ENCODE measurements at regions not wholly inside any gene's neighbourhood (a gene's known extent, or its start where the extent isn't known, plus 50 kb on each side); places are given as distances from the start of the nearest gene placed in this dataset.
A peak's percentile ranks its signal among the peaks of the same experiment; 100 is the strongest.
"Not testable (repeated sequence)": the region's sequence is repeated elsewhere in the genome, so short reads cannot be mapped to it uniquely, and the experiment has no call there.

- POLR2A ChIA-PET: no interaction called here
- no peak for DNase-seq (ENCODE audit: extremely low spot score)
These were observed 69.7 kb upstream of the H2AZ1 start for GRCh38 chr4:100019821-100020220.

GRCh38 chr4:100017637-100018310 is 67.7 kb upstream of the H2AZ1 start:
- no peak for TF ChIP-seq ELF4 (IDR thresholded peaks at IDR 0.05)
- TF ChIP-seq BHLHE40 (IDR thresholded peaks at IDR 0.05; ENCODE audit: borderline replicate concordance): no peak
- no peak for TF ChIP-seq FOXK2 (IDR thresholded peaks at IDR 0.05)
- no peak for TF ChIP-seq PKNOX1 (IDR thresholded peaks at IDR 0.05)
- TF ChIP-seq L3MBTL2 (conservative IDR thresholded peaks at IDR 0.05): no peak
- TF ChIP-seq SUZ12 (IDR thresholded peaks at IDR 0.05): no peak
- TF ChIP-seq LEF1 (IDR thresholded peaks at IDR 0.05; ENCODE audit: borderline replicate concordance): no peak
- POLR2A ChIA-PET: no interaction called here
- no peak for DNase-seq (ENCODE audit: extremely low spot score)
- CTCF ChIA-PET: no interaction called here

More at GRCh38 chr4:100019821-100020220, 69.7 kb upstream of the H2AZ1 start:
- TF ChIP-seq FOXK2 (IDR thresholded peaks at IDR 0.05) (no peak), BHLHE40 (IDR thresholded peaks at IDR 0.05; ENCODE audit: borderline replicate concordance) (no peak), L3MBTL2 (conservative IDR thresholded peaks at IDR 0.05) (no peak), LEF1 (IDR thresholded peaks at IDR 0.05; ENCODE audit: borderline replicate concordance) (no peak), NFRKB (IDR thresholded peaks at IDR 0.05) (no peak), FOXA1 (IDR thresholded peaks at IDR 0.05) (no peak), TARDBP (IDR thresholded peaks at IDR 0.05) (no peak), PKNOX1 (IDR thresholded peaks at IDR 0.05) (no peak), ELF4 (IDR thresholded peaks at IDR 0.05) (no peak), HDGF (IDR thresholded peaks at IDR 0.05; ENCODE audit: borderline replicate concordance) (no peak), CTBP1 (IDR thresholded peaks at IDR 0.05; ENCODE audit: borderline replicate concordance) (no peak)
- CTCF ChIA-PET: no interaction called here

- POLR2A ChIA-PET: no interaction called here
- no peak for DNase-seq (ENCODE audit: extremely low spot score)
- CTCF ChIA-PET: no interaction called here
- TF ChIP-seq FOXA1 (IDR thresholded peaks at IDR 0.05): no peak
- no peak for TF ChIP-seq BHLHE40 (IDR thresholded peaks at IDR 0.05; ENCODE audit: borderline replicate concordance)
- no peak for TF ChIP-seq TARDBP (IDR thresholded peaks at IDR 0.05)
These were observed 66.1 kb upstream of the H2AZ1 start for GRCh38 chr4:100016191-100016590.

GRCh38 chr4:100014616-100015015 is 64.5 kb upstream of the H2AZ1 start:
- CTCF ChIA-PET: no interaction called here
- DNase-seq (ENCODE audit: extremely low spot score): no peak
- TF ChIP-seq NFRKB (IDR thresholded peaks at IDR 0.05) (no peak), BHLHE40 (IDR thresholded peaks at IDR 0.05; ENCODE audit: borderline replicate concordance) (no peak), ZNF384 (IDR thresholded peaks at IDR 0.05) (no peak), FOXA1 (IDR thresholded peaks at IDR 0.05) (no peak), SP1 (IDR thresholded peaks at IDR 0.05) (no peak), ELF4 (IDR thresholded peaks at IDR 0.05) (no peak), HDGF (IDR thresholded peaks at IDR 0.05; ENCODE audit: borderline replicate concordance) (no peak), FOXM1 (IDR thresholded peaks at IDR 0.05; ENCODE audit: borderline replicate concordance) (no peak), LEF1 (IDR thresholded peaks at IDR 0.05; ENCODE audit: borderline replicate concordance) (no peak)
- POLR2A ChIA-PET: no interaction called here

GRCh38 chr4:100009490-100009889 is 59.4 kb upstream of the H2AZ1 start:
- TF ChIP-seq CTBP1 (IDR thresholded peaks at IDR 0.05; ENCODE audit: borderline replicate concordance) (no peak), SUZ12 (IDR thresholded peaks at IDR 0.05) (no peak), FOXA1 (IDR thresholded peaks at IDR 0.05) (no peak), PKNOX1 (IDR thresholded peaks at IDR 0.05) (peak; percentile 54), NFRKB (IDR thresholded peaks at IDR 0.05) (no peak), SP1 (IDR thresholded peaks at IDR 0.05) (no peak), ARNT (IDR thresholded peaks at IDR 0.05) (no peak), TARDBP (IDR thresholded peaks at IDR 0.05) (no peak)
- no peak for DNase-seq (ENCODE audit: extremely low spot score)
- ChIA-PET POLR2A (no interaction called here), CTCF (no interaction called here)

- ChIA-PET POLR2A (no interaction called here), CTCF (no interaction called here)
- TF ChIP-seq ELF4 (IDR thresholded peaks at IDR 0.05): no peak
- no peak for TF ChIP-seq NFRKB (IDR thresholded peaks at IDR 0.05)
- TF ChIP-seq L3MBTL2 (conservative IDR thresholded peaks at IDR 0.05): no peak
- TF ChIP-seq HDGF (IDR thresholded peaks at IDR 0.05; ENCODE audit: borderline replicate concordance): no peak
- no peak for TF ChIP-seq FOXK2 (IDR thresholded peaks at IDR 0.05)
- TF ChIP-seq PKNOX1 (IDR thresholded peaks at IDR 0.05): no peak
- no peak for TF ChIP-seq FOXA1 (IDR thresholded peaks at IDR 0.05)
- no peak for TF ChIP-seq CTBP1 (IDR thresholded peaks at IDR 0.05; ENCODE audit: borderline replicate concordance)
- TF ChIP-seq LEF1 (IDR thresholded peaks at IDR 0.05; ENCODE audit: borderline replicate concordance): no peak
- no peak for TF ChIP-seq ZNF384 (IDR thresholded peaks at IDR 0.05)
- DNase-seq (ENCODE audit: extremely low spot score): no peak
These were observed 58.0 kb upstream of the H2AZ1 start for GRCh38 chr4:100008048-100008447.

GRCh38 chr4:100006161-100006560 is 56.1 kb upstream of the H2AZ1 start:
- DNase-seq (ENCODE audit: extremely low spot score); CTCF ChIA-PET; POLR2A ChIA-PET: not testable (repeated sequence)

Measured in HEK293T (cell line).